Liver (tissue), 3 donors: ENCODE measurements at regions not wholly inside any gene's neighbourhood (a gene's known extent, or its start where the extent isn't known, plus 50 kb on each side); places are given as distances from the start of the nearest gene placed in this dataset.

Source experiments
- CTCF ChIP-seq: fragments of 150-350 bp; IDR thresholded peaks from 2 replicates; pipeline ENCODE4 v1.5.1; 2017; ENCODE audit warnings: improper control_type of control experiment, low read depth, low read length; ENCODE audit not compliant: missing input control
- JUND ChIP-seq, 2 donors: IDR thresholded peaks; 2 replicates each; pipeline ENCODE4 v1.6.1; 2016; ENCODE audit warnings: antibody characterized with exemption in 2 of 2
- TAF1 ChIP-seq: conservative IDR thresholded peaks from 2 replicates; pipeline ENCODE4 v1.6.1; 2016; ENCODE audit warnings: antibody characterized with exemption, mild to moderate bottlenecking
- TF ChIP-seq, protein P1 (sequence below): IDR thresholded peaks from 2 replicates; pipeline ENCODE4 v1.6.1; 2016; ENCODE audit warnings: antibody characterized with exemption
- donor health status: healthy.
- donor health status: healthy.

- no peak for TF ChIP-seq CTCF
- TF ChIP-seq, protein P1, sequence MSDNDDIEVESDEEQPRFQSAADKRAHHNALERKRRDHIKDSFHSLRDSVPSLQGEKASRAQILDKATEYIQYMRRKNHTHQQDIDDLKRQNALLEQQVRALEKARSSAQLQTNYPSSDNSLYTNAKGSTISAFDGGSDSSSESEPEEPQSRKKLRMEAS: no peak
- no peak for TF ChIP-seq JUND (IDR thresholded peaks at IDR 0.05)
- TF ChIP-seq TAF1: no peak
Measured at GRCh38 chr5:42887575-42887974, 75.9 kb upstream of the SELENOP start.
